ENCODE measurements at regions not wholly inside any gene's neighbourhood (a gene's known extent, or its start where the extent isn't known, plus 50 kb on each side); places are given as distances from the start of the nearest gene placed in this dataset.

DNA sequence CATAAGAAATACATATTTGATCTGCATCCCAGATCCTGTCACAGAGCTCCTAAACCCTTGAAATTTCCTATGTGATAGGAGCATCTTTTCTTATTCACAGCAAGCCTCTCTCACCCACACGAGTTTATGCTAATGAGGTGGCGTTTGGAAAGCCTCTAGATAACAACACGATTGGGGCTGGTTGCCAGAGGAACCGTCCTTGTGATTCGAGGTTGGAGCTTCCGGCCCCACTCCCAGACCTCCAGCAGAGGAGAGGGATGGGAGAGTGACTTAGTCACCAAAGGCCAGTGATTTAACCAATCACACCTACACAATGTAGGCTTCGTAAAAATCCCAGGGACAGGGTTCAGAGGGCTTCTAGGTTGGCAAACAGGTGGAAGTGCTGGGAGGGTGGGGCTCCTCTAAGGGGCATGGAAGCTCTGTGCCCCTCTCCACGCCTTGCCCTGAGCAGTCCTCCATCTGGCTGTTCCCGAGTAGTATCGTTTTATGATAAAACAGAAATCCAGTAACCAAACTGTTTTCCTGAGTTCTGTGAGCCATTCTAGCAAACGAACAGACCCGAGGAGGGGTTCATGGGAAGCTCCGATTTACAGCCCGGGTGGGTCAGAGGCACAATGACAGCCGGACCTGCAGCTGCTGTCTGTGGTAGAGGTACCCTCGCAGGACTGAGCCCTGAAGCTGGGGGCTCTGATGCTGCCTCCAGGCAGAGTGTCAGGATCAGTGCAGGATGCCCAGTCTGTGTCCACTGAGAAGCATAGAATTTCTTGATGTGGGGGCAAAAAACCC, 238.1 kb upstream of the ARID1B start:
- ChIA-PET CTCF (interaction anchor here (1.2 kb wide), 1 partner anchor 15 kb away, joined by 3 read pairs; no protein-coding TSS in a partner anchor), POLR2A (no interaction called here)
- H3K27me3 ChIP-seq (ENCODE audit: control insufficient read depth, insufficient read depth, low read length), result no peaks in the 10 kb centered on the region
- TF ChIP-seq, protein P1, sequence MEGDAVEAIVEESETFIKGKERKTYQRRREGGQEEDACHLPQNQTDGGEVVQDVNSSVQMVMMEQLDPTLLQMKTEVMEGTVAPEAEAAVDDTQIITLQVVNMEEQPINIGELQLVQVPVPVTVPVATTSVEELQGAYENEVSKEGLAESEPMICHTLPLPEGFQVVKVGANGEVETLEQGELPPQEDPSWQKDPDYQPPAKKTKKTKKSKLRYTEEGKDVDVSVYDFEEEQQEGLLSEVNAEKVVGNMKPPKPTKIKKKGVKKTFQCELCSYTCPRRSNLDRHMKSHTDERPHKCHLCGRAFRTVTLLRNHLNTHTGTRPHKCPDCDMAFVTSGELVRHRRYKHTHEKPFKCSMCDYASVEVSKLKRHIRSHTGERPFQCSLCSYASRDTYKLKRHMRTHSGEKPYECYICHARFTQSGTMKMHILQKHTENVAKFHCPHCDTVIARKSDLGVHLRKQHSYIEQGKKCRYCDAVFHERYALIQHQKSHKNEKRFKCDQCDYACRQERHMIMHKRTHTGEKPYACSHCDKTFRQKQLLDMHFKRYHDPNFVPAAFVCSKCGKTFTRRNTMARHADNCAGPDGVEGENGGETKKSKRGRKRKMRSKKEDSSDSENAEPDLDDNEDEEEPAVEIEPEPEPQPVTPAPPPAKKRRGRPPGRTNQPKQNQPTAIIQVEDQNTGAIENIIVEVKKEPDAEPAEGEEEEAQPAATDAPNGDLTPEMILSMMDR (IDR thresholded peaks at IDR 0.05; ENCODE audit: insufficient read depth, low read depth, low read length), result no peak
- H3K36me3 ChIP-seq (ENCODE audit: control insufficient read depth, insufficient read depth, low read length), result no peaks in the 10 kb centered on the region
- no peak for DNase-seq (ENCODE audit: low read depth)
- no peak overlapping the region for H3K4me3 ChIP-seq (ENCODE audit: low read depth, low read length)

DNA sequence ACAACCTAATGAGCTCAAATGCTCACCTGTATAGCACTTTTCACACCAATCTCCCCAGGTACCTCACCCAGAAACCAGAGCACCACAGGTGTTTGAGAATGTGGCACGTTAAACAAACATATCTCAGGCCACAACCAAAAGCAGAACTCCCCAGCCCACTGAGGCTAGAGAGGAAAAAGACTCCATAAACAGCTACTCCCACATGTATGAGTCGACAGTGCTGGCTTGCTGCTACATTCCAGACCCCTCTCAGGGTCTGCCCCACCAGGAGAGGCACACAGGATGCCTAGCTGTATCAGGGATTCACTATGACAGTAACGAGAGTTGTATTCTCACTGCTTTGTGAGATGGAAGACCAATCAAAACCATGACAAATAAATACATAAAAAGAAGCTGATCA, 242.6 kb upstream of the ARID1B start:
- DNase-seq (ENCODE audit: low read depth), result no peak
- Histone ChIP-seq H3K27me3 (ENCODE audit: control insufficient read depth, insufficient read depth, low read length) (no peaks in the 10 kb centered on the region), H3K4me3 (ENCODE audit: low read depth, low read length) (no peak overlapping the region), H3K36me3 (ENCODE audit: control insufficient read depth, insufficient read depth, low read length) (no peaks in the 10 kb centered on the region)
- CTCF ChIA-PET, result no interaction called here
- TF ChIP-seq, protein P1 (IDR thresholded peaks at IDR 0.05; ENCODE audit: insufficient read depth, low read depth, low read length), result no peak
- POLR2A ChIA-PET, result no interaction called here

DNA sequence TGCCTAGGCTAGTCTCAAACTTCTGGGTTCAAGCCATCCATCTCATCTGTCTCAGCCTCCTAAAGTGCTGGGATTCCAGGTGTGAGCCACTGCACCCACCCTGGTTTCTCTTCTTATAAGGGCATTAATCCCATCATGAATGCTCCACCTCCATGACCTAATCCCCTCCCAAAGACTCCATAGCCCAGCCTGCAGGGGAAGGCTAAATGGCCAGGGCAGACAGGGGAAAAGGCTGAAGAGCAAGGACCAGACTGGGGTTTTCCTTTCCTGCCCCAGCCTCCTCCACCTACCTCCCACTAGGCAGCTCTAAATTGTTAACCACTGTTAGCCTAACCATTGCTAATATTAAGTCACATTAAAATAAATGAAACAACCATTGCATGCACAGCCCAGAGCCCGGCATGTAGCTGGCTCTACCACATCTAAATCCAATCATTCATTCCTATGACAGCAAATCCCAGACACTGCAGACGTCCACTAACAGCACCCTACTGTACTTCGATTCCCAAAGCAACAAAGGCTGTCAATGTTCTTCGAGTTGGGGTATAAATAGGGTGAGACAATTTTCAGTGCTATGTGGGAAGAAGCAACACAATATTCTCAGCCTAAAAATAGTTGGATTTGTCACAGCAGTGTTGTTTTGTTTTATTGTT, 243.2 kb upstream of the ARID1B start:
- no peaks in the 10 kb centered on the region for H3K27me3 ChIP-seq (ENCODE audit: control insufficient read depth, insufficient read depth, low read length)
- TF ChIP-seq, protein P1 (IDR thresholded peaks at IDR 0.05; ENCODE audit: insufficient read depth, low read depth, low read length), result no peak
- no peak for DNase-seq (ENCODE audit: low read depth)
- ChIA-PET CTCF (no interaction called here), POLR2A (no interaction called here)
- H3K4me3 ChIP-seq (ENCODE audit: low read depth, low read length), result no peak overlapping the region
- no peaks in the 10 kb centered on the region for H3K36me3 ChIP-seq (ENCODE audit: control insufficient read depth, insufficient read depth, low read length)

DNA sequence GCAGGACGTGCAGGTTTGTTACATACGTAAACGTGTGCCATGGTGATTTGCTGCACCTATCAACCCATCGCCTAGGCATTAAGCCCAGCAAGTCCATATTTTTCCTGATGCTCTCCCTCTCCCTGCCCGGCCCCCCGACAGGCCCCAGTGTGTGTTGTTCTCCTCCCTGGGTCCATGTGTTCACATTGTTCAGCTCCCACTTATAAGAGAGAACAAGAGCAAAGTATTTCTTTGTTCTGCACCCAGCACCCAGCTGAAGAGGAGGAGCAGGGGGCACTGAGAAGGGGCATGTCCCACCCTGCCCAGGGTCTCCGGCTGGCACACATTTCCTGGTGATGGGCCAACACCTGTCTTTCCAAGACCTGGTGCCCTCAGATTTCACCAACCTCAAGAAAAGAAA, 251.1 kb upstream of the ARID1B start:
- Histone ChIP-seq H3K4me3 (ENCODE audit: low read depth, low read length) (no peak overlapping the region), H3K36me3 (ENCODE audit: control insufficient read depth, insufficient read depth, low read length) (no peaks in the 10 kb centered on the region), H3K27me3 (ENCODE audit: control insufficient read depth, insufficient read depth, low read length) (no peaks in the 10 kb centered on the region)
- ChIA-PET CTCF (no interaction called here), POLR2A (no interaction called here)
- no peak for DNase-seq (ENCODE audit: low read depth)
- TF ChIP-seq, protein P1 (IDR thresholded peaks at IDR 0.05; ENCODE audit: insufficient read depth, low read depth, low read length), result no peak

DNA sequence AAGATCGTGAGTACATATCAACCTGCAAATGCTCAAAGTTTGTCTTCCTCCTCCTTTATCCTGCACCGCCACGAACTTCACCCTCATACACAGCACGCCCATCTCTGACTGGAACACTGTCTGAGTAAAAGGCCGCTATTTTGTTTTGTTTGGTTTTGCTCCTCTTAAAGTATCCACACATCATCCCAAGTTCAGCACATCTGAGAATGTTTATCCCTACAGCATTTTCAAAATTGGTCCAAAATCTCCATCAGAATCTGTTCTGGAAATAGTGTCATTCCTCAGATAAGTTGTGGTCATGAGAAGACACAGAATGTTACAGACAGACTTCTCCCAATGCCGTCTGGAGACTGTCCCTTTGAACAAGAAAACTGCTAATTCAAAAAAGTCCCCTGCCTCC, 251.6 kb upstream of the ARID1B start:
- ChIA-PET POLR2A (no interaction called here), CTCF (no interaction called here)
- H3K27me3 ChIP-seq (ENCODE audit: control insufficient read depth, insufficient read depth, low read length), result no peaks in the 10 kb centered on the region
- H3K36me3 ChIP-seq (ENCODE audit: control insufficient read depth, insufficient read depth, low read length), result no peaks in the 10 kb centered on the region
- no peak for DNase-seq (ENCODE audit: low read depth)
- TF ChIP-seq, protein P1 (IDR thresholded peaks at IDR 0.05; ENCODE audit: insufficient read depth, low read depth, low read length), result no peak
- H3K4me3 ChIP-seq (ENCODE audit: low read depth, low read length), result no peak overlapping the region
